HG03103 (cell line): ENCODE measurements at regions not wholly inside any gene's neighbourhood (a gene's known extent, or its start where the extent isn't known, plus 50 kb on each side); places are given as distances from the start of the nearest gene placed in this dataset.
"Not testable (repeated sequence)": the region's sequence is repeated elsewhere in the genome, so short reads cannot be mapped to it uniquely, and the experiment has no call there.

Experiments
- ATAC-seq: cut with Tn5 transposase; IDR thresholded peaks from one replicate; pipeline ENCODE4 v1.9.1; 2021; ENCODE audit warnings: low read depth; ENCODE audit not compliant: unreplicated experiment

GRCh38 chr1:67482733-67483482 is 52.7 kb upstream of the SERBP1 start:
- ATAC-seq = no peak

- ATAC-seq = no peak
Measured at GRCh38 chr1:67484492-67484891, 54.3 kb upstream of the SERBP1 start.

- ATAC-seq = no peak
Measured at GRCh38 chr1:67485046-67485811, 55.0 kb upstream of the SERBP1 start.

GRCh38 chr1:67489643-67490042 is 59.4 kb upstream of the SERBP1 start:
- ATAC-seq = no peak

- ATAC-seq = no peak
Measured at GRCh38 chr1:67491280-67491679, 61.1 kb upstream of the SERBP1 start.

GRCh38 chr1:67493148-67493547 is 62.9 kb upstream of the SERBP1 start:
- ATAC-seq = no peak

- no peak for ATAC-seq
Measured at GRCh38 chr1:67495327-67495726, 65.1 kb upstream of the SERBP1 start.

GRCh38 chr1:67496329-67496728 is 66.1 kb upstream of the SERBP1 start:
- no peak for ATAC-seq

GRCh38 chr1:67500413-67500959 is 70.3 kb upstream of the SERBP1 start:
- ATAC-seq = peak; percentile 98

- ATAC-seq = no peak
Measured at GRCh38 chr1:67503974-67504373, 73.8 kb upstream of the SERBP1 start.

GRCh38 chr1:67513392-67514294 is 83.4 kb upstream of the SERBP1 start:
- not testable (repeated sequence) for ATAC-seq

GRCh38 chr1:67514300-67514699 is 84.1 kb upstream of the SERBP1 start:
- no peak for ATAC-seq

- ATAC-seq = no peak
Measured at GRCh38 chr1:67514786-67515185, 84.6 kb upstream of the SERBP1 start.

- no peak for ATAC-seq
Measured at GRCh38 chr1:67515324-67516080, 85.3 kb upstream of the SERBP1 start.

- ATAC-seq = no peak
Measured at GRCh38 chr1:67517046-67517445, 86.8 kb upstream of the SERBP1 start.

GRCh38 chr1:67522001-67522441 is 91.8 kb upstream of the SERBP1 start:
- no peak for ATAC-seq

- no peak for ATAC-seq
Measured at GRCh38 chr1:67522793-67523192, 92.6 kb upstream of the SERBP1 start.

GRCh38 chr1:67524143-67525052 is 94.2 kb upstream of the SERBP1 start:
- ATAC-seq = no peak
